ENCODE measurements at regions not wholly inside any gene's neighbourhood (a gene's known extent, or its start where the extent isn't known, plus 50 kb on each side); places are given as distances from the start of the nearest gene placed in this dataset.

DNA sequence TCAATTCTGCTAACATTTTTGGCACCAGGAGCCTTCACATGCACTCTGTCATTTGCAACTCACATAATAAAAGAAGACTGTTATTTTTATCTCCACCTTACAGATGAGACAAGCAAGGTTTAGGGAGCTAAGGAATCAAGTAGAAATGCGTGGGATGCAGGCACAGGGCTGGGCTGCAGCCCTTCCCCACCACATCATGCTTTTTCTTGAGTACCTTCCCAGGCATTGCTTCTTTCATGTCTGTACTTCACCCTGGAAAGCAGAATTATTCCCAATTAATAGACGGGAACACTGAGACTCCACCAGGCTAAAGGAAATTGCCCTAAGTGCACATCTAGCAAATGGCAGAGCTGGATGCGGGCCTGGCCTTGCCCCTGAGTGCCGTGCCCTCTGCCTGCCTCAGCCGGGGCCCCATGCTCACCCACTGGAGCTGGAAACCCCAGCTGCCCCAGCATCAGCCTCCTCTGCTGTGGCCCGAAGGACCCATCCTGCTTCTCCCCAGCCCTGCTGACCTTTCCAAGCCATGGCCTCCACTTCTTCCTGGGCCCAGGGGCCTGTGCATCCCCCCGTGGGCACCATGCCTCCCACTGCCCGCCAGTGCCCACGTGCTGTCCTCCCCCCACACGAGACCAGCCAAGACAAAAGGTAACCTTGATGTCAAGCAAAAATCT is 257.5 kb downstream of the TOMM20 start:
- no peaks in the 10 kb centered on the region for H3K9me2 ChIP-seq (ENCODE audit: insufficient read depth)
- H3K79me2 ChIP-seq (ENCODE audit: insufficient read depth, low read length): no peaks in the 10 kb centered on the region
- no peak overlapping the region for H3K4me2 ChIP-seq (ENCODE audit: low read length)
- ChIA-PET CTCF (no interaction called here), POLR2A (no interaction called here), RAD21 (ENCODE audit: low non-redundant PET in 1 of 2, low total read pairs in 2 of 2, uncharacterized antibody in 2 of 2, unreplicated experiment in 2 of 2) (no interaction called here)
- BruUV-seq (replicated peaks): no TSS peak
- H4K20me1 ChIP-seq (ENCODE audit: insufficient read depth): no peaks in the 10 kb centered on the region
- peaks cover 5 to 21% of the 10 kb centered on the region in 2 experiments; a peak in 3 of 4 replicates for H3K4me1 ChIP-seq (ENCODE audit: control insufficient read depth in 1 of 2, insufficient read depth in 2 of 2, low read length in 2 of 2)
- H3K27me3 ChIP-seq (ENCODE audit: insufficient read depth, low read length): no peaks in the 10 kb centered on the region
- no peak for DNase-seq (ENCODE audit: low read depth, low spot score)
- H3K9ac ChIP-seq (ENCODE audit: low read length): no peak overlapping the region
- intact Hi-C loops (cut with micrococcal nuclease): loop anchor here (10.0 kb wide), 1 partner anchor 194 kb away; no protein-coding TSS in a partner anchor
- no peaks in the 10 kb centered on the region for H3K9me3 ChIP-seq (ENCODE audit: control insufficient read depth in 1 of 2, insufficient read depth in 1 of 2, low read depth in 1 of 2, low read length in 2 of 2)
- H3K4me3 ChIP-seq (replicated peaks in 1 of 2; ENCODE audit: low read depth in 1 of 2, low read length in 2 of 2): no peak overlapping the region
- H3K27ac ChIP-seq (ENCODE audit: low read depth, low read length): no peak overlapping the region
- H3K36me3 ChIP-seq (ENCODE audit: control insufficient read depth in 1 of 2, insufficient read depth in 2 of 2, low read length in 2 of 2): no peaks in the 10 kb centered on the region
- H2AFZ ChIP-seq (ENCODE audit: low read depth, low read length, poor library complexity, severe bottlenecking): no peak overlapping the region
- ATAC-seq: no peak
- no peak for TF ChIP-seq POLR2A (IDR thresholded peaks at IDR 0.05; ENCODE audit: borderline replicate concordance, extremely low read depth, insufficient read depth, insufficient read length)
- TF ChIP-seq EGR1 (IDR thresholded peaks at IDR 0.05; ENCODE audit: low read depth): no peak

DNA sequence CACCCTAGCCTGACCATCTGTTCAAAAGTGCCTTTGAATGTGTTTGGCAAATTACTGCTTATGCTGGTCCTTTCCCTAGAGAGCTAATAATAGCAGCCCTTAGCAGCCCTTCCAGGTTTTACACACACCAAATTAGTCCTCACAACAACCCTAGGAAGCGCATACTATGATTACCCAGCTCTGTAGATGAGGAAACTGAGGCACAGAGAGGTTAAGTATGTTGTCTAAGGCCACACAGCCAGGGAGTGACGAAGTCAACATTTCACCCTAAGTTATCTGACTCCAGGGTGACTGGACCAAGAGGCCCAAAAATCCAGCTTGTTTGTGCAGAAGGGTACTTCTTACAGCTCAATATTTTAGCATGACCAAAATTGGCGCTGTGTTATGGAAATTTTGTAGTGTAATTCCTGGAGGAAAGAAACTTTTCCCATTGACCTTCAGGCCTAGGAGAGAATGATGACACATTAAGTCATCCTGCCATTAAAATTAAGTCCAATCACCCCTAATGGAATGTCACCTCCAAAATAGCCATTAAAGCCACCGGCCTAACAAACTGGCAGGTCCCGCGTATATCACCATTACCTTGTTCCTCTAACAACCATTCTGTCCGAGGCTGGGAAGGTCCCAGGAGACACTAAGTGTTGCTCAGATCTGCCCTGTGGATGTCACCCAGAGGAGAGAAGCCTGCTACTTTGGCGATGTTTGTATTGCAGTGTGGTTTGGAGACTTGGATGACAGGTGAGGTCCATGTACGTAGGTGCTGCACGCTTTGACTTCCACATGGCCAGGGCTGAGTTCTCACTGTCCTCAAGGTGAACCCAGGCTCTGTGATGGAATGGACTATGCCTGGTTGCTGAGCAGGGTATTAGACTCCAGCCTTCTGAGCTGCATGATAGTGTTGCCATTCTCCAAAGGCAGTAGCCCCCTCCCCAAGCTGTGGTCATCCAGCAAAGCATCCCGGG is 258.3 kb downstream of the TOMM20 start:
- DNase-seq (ENCODE audit: low read depth, low spot score) (no peak), ATAC-seq (no peak)
- CTCF ChIA-PET: no interaction called here
- H3K4me2 ChIP-seq (ENCODE audit: low read length): no peak overlapping the region
- H3K9me2 ChIP-seq (ENCODE audit: insufficient read depth): no peaks in the 10 kb centered on the region
- H2AFZ ChIP-seq (ENCODE audit: low read depth, low read length, poor library complexity, severe bottlenecking): no peak overlapping the region
- intact Hi-C loops (cut with micrococcal nuclease): loop anchor here (10.0 kb wide), 1 partner anchor 194 kb away; no protein-coding TSS in a partner anchor
- no peaks in the 10 kb centered on the region for H3K27me3 ChIP-seq (ENCODE audit: insufficient read depth, low read length)
- BruUV-seq (replicated peaks): no TSS peak
- H3K9me3 ChIP-seq (ENCODE audit: control insufficient read depth in 1 of 2, insufficient read depth in 1 of 2, low read depth in 1 of 2, low read length in 2 of 2): peaks cover 0 to 2% of the 10 kb centered on the region in 2 experiments; a peak in 1 of 4 replicates
- H3K9ac ChIP-seq (ENCODE audit: low read length): no peak overlapping the region
- RAD21 ChIA-PET (ENCODE audit: low non-redundant PET in 1 of 2, low total read pairs in 2 of 2, uncharacterized antibody in 2 of 2, unreplicated experiment in 2 of 2): no interaction called here
- no peaks in the 10 kb centered on the region for H4K20me1 ChIP-seq (ENCODE audit: insufficient read depth)
- no peaks in the 10 kb centered on the region for H3K36me3 ChIP-seq (ENCODE audit: control insufficient read depth in 1 of 2, insufficient read depth in 2 of 2, low read length in 2 of 2)
- POLR2A ChIA-PET: no interaction called here
- no peak overlapping the region for H3K4me3 ChIP-seq (replicated peaks in 1 of 2; ENCODE audit: low read depth in 1 of 2, low read length in 2 of 2)
- H3K4me1 ChIP-seq (ENCODE audit: control insufficient read depth in 1 of 2, insufficient read depth in 2 of 2, low read length in 2 of 2): peaks cover 5 to 27% of the 10 kb centered on the region in 2 experiments; a peak in 3 of 4 replicates
- no peaks in the 10 kb centered on the region for H3K79me2 ChIP-seq (ENCODE audit: insufficient read depth, low read length)
- H3K27ac ChIP-seq (ENCODE audit: low read depth, low read length): no peak overlapping the region
- TF ChIP-seq CTCF (IDR thresholded peaks at IDR 0.05 in 2 of 3, conservative IDR thresholded peaks at IDR 0.05 in 1 of 3; ENCODE audit: borderline replicate concordance in 1 of 3, insufficient read depth in 1 of 3, low read depth in 2 of 3, low read length in 2 of 3) (no peak), TCF7L2 (IDR thresholded peaks at IDR 0.05; ENCODE audit: borderline replicate concordance, extremely low read depth, insufficient read depth, insufficient read length) (no peak), POLR2A (IDR thresholded peaks at IDR 0.05; ENCODE audit: borderline replicate concordance, extremely low read depth, insufficient read depth, insufficient read length) (no peak), REST (IDR thresholded peaks at IDR 0.05; ENCODE audit: low read depth) (no peak), ZNF274 (IDR thresholded peaks at IDR 0.05; ENCODE audit: low read depth, low read length) (no peak)
- TF ChIP-seq, protein P1, sequence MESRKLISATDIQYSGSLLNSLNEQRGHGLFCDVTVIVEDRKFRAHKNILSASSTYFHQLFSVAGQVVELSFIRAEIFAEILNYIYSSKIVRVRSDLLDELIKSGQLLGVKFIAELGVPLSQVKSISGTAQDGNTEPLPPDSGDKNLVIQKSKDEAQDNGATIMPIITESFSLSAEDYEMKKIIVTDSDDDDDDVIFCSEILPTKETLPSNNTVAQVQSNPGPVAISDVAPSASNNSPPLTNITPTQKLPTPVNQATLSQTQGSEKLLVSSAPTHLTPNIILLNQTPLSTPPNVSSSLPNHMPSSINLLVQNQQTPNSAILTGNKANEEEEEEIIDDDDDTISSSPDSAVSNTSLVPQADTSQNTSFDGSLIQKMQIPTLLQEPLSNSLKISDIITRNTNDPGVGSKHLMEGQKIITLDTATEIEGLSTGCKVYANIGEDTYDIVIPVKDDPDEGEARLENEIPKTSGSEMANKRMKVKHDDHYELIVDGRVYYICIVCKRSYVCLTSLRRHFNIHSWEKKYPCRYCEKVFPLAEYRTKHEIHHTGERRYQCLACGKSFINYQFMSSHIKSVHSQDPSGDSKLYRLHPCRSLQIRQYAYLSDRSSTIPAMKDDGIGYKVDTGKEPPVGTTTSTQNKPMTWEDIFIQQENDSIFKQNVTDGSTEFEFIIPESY (IDR thresholded peaks at IDR 0.05; ENCODE audit: extremely low read depth, insufficient replicate concordance, low read length): no peak
